CD4-positive, alpha-beta T cell (primary cell): ENCODE measurements at regions not wholly inside any gene's neighbourhood (a gene's known extent, or its start where the extent isn't known, plus 50 kb on each side); places are given as distances from the start of the nearest gene placed in this dataset.

ENCODE experiments used
- ATAC-seq: fragments of 200-7000 bp; cut with Tn5 transposase; one replicate; pipeline ENCODE4 v1.10.0; 2022; ENCODE audit warnings: mild to moderate bottlenecking; ENCODE audit not compliant: poor library complexity
- CTCF ChIA-PET: fragments of 350-600 bp; sonication (Branson Sonifier 250); formaldehyde crosslinking; loops from one replicate; lab custom pipeline; 2021; ENCODE audit warnings: antibody characterized with exemption, inconsistent platforms; lab: Charles Lee
- POLR2A ChIA-PET: fragments of 350-600 bp; sonication (Branson Sonifier 250); formaldehyde crosslinking; loops from one replicate; lab custom pipeline; 2021; ENCODE audit warnings: antibody characterized with exemption, inconsistent platforms; lab: Charles Lee
- DNase-seq, 14 experiments: peaks; one replicate each; pipeline ENCODE4 v3.0.0-alpha.2; 2013 to 2020; ENCODE audit warnings: mixed read lengths in 2 of 14
- H3K27ac ChIP-seq, 2 donors: one replicate each; pipeline versions ENCODE4 v1.5.1 to v1.7.0; 2013; ENCODE audit warnings: low read length in 2 of 2, low read depth in 1 of 2, mild to moderate bottlenecking in 1 of 2
- H3K27me3 ChIP-seq, 2 experiments: 1 replicate in 1 of 2; 2 replicates in 1 of 2; pipeline versions ENCODE4 v1.6.1 to v1.7.0; 2013; ENCODE audit warnings: low read length in 2 of 2, control low read depth in 1 of 2, mild to moderate bottlenecking in 1 of 2, moderate library complexity in 1 of 2; ENCODE audit not compliant: insufficient read depth in 2 of 2, control insufficient read depth in 1 of 2
- H3K36me3 ChIP-seq: one replicate; pipeline ENCODE4 v1.6.1; 2013; ENCODE audit warnings: low read length, control low read depth; ENCODE audit not compliant: insufficient read depth
- H3K4me1 ChIP-seq: one replicate; pipeline ENCODE4 v1.6.1; 2013; ENCODE audit warnings: low read length, control low read depth; ENCODE audit not compliant: insufficient read depth
- H3K4me3 ChIP-seq: one replicate; pipeline ENCODE4 v1.5.1; 2013; ENCODE audit warnings: mild to moderate bottlenecking, low read length, moderate library complexity
- H3K9me3 ChIP-seq, 2 experiments: 1 replicate in 1 of 2; 2 replicates in 1 of 2; pipeline versions ENCODE4 v1.6.1 to v1.7.0; 2013; ENCODE audit warnings: low read length in 2 of 2, mild to moderate bottlenecking in 2 of 2, control low read depth in 1 of 2, moderate library complexity in 1 of 2; ENCODE audit not compliant: control insufficient read depth in 1 of 2, insufficient read depth in 1 of 2
- H3K27ac Mint-ChIP-seq: one replicate; pipeline ENCODE4 v1.8.0; 2020; ENCODE audit warnings: mixed read lengths
- H3K27me3 Mint-ChIP-seq: one replicate; pipeline ENCODE4 v1.8.0; 2021; ENCODE audit warnings: mixed read lengths
- H3K36me3 Mint-ChIP-seq: one replicate; pipeline ENCODE4 v1.8.0; 2021; ENCODE audit warnings: low read depth, mixed read lengths
- H3K4me1 Mint-ChIP-seq: one replicate; pipeline ENCODE4 v1.8.0; 2021; ENCODE audit warnings: low read depth, mixed read lengths
- H3K4me3 Mint-ChIP-seq: one replicate; pipeline ENCODE4 v1.8.0; 2020; ENCODE audit warnings: mild to moderate bottlenecking, mixed read lengths
- H3K9me3 Mint-ChIP-seq: one replicate; pipeline ENCODE4 v1.8.0; 2020; ENCODE audit warnings: mixed read lengths
- intact Hi-C, 2 experiments: fragments of 100-400 bp; cut with DNase I in 1 of 2; cut with micrococcal nuclease in 1 of 2; formaldehyde crosslinking; loops; one replicate each; pipeline versions ENCODE4 v1.15.1 to v1.9.0; 2023 to 2025; cut with DNase I, micrococcal nuclease
- TF ChIP-seq, protein P1 (sequence below): fragments of 200-600 bp; IDR thresholded peaks from one replicate; pipeline ENCODE4 v1.8.0; 2022; ENCODE audit warnings: antibody characterized with exemption, mild to moderate bottlenecking

DNA sequence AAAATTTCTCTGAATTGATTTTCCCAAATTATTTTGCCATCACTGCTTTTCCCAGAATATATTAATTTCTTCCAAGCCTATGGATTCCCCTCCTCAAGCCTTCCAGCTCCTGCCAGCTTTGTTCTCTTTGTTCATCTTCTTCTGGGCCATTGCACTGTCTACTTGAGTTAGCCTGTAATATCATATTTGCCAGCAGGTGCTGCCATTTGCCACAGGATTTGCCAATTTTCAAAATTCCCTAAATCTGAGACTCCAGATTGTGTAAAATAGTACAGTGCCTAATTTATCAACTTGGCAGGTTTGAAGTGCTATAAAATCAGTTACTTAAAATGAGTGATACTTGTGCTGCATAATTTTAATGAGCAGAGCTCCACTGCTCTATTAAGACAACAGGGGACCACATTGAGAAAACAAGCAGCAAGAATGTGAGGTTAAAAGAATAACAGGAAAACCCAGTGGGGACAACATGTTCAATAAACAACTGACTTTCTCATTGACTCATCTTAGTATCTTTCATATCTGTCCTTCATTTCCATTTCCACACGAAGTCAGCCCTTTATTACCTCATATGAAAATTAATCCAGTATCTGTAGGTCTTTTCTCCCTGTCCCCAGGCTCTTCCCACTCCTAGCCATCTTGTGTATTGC, 84.6 kb upstream of the CCDC196 start:
- intact Hi-C loops: loop anchor here in 1 of 2 experiments (2.0 kb wide), 1 partner anchor 41 kb away; no protein-coding TSS in a partner anchor
- Histone ChIP-seq H3K9me3 (no peaks in the 10 kb centered on the region), H3K4me1 (no peaks in the 10 kb centered on the region), H3K4me3 (no peak overlapping the region), H3K27me3 (no peaks in the 10 kb centered on the region), H3K27ac (no peak overlapping the region), H3K36me3 (no peaks in the 10 kb centered on the region)
- Mint-ChIP-seq H3K4me3 (no peak overlapping the region), H3K4me1 (no peaks in the 10 kb centered on the region), H3K27ac (no peak overlapping the region), H3K27me3 (no peaks in the 10 kb centered on the region), H3K9me3 (no peaks in the 10 kb centered on the region), H3K36me3 (no peaks in the 10 kb centered on the region)
- no peak for ATAC-seq
- DNase-seq: no peak
- TF ChIP-seq, protein P1, sequence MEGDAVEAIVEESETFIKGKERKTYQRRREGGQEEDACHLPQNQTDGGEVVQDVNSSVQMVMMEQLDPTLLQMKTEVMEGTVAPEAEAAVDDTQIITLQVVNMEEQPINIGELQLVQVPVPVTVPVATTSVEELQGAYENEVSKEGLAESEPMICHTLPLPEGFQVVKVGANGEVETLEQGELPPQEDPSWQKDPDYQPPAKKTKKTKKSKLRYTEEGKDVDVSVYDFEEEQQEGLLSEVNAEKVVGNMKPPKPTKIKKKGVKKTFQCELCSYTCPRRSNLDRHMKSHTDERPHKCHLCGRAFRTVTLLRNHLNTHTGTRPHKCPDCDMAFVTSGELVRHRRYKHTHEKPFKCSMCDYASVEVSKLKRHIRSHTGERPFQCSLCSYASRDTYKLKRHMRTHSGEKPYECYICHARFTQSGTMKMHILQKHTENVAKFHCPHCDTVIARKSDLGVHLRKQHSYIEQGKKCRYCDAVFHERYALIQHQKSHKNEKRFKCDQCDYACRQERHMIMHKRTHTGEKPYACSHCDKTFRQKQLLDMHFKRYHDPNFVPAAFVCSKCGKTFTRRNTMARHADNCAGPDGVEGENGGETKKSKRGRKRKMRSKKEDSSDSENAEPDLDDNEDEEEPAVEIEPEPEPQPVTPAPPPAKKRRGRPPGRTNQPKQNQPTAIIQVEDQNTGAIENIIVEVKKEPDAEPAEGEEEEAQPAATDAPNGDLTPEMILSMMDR: no peak
- CTCF ChIA-PET: no interaction called here
- POLR2A ChIA-PET: no interaction called here

DNA sequence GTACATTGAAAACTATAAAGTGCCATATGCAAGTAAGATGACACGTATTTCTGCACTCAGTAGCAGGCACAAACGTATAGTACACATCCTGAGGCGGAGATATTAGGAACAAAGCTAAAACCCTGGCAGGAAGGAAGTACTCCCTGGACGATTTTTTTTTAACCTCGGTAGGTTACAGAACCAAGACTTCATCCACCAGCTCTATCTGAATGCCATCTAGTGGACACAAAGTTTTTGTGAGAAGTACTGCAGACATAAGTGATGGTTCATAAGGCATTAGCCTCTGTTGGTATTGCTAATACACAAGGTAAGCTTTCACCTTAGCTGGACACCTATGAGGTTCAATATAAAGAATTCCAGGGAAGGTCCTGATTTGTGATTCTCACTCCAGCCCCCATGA, 83.0 kb upstream of the CCDC196 start:
- ATAC-seq: peak; percentile 29
- CTCF ChIA-PET: interaction anchor here (0.7 to 2.0 kb wide), 3 partner anchors 10 to 1239 kb away, joined by 3 to 11 read pairs (median 3); no protein-coding TSS in a partner anchor
- Histone ChIP-seq H3K27me3 (no peaks in the 10 kb centered on the region), H3K27ac (no peak overlapping the region), H3K4me3 (no peak overlapping the region), H3K4me1 (no peaks in the 10 kb centered on the region), H3K36me3 (no peaks in the 10 kb centered on the region), H3K9me3 (no peaks in the 10 kb centered on the region)
- Mint-ChIP-seq H3K36me3 (no peaks in the 10 kb centered on the region), H3K4me1 (no peaks in the 10 kb centered on the region), H3K9me3 (no peaks in the 10 kb centered on the region), H3K27me3 (no peaks in the 10 kb centered on the region), H3K27ac (no peak overlapping the region), H3K4me3 (no peak overlapping the region)
- POLR2A ChIA-PET: interaction anchor here (0.9 kb wide), 1 partner anchor 44 kb away, joined by 3 read pairs; no protein-coding TSS in a partner anchor
- TF ChIP-seq, protein P1: peak; percentile 28
- intact Hi-C loops: loop anchor here in 1 of 2 experiments (2.0 kb wide), 1 partner anchor 42 kb away; no protein-coding TSS in a partner anchor
- DNase-seq: peak in 3 of 14 experiments; percentile 37 to 41 (median 39)

DNA sequence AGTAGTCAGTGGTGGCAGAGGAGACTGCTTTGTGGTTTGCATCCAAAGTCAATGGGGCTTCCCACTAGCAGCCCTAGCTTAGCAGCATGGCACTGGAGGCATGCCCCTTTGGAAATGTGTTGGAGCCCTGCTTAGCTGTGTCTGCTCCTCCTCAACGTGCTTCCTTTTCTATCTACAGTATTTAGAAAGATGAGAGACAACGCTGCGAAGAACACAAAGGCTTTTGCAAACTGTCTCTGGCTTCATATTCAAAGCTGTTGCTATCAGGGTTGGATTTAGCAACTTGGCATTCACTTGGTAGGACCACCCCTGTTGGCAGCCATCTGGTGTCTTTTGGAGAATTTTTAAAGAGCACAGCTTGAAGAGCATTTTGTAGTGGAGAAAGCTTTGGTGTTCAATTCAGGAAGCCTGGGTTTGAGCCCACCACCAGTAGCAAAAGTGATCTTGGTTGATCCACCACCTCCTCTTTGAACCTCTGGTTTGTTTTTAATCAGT, 82.1 kb upstream of the CCDC196 start:
- H3K27ac ChIP-seq: no peak overlapping the region
- H3K4me3 ChIP-seq: no peak overlapping the region
- TF ChIP-seq, protein P1: no peak
- H3K4me3 Mint-ChIP-seq: no peak overlapping the region
- intact Hi-C loops: no loop called here
- H3K4me1 ChIP-seq: no peaks in the 10 kb centered on the region
- H3K36me3 ChIP-seq: no peaks in the 10 kb centered on the region
- no peaks in the 10 kb centered on the region for H3K9me3 ChIP-seq
- no peak for DNase-seq
- H3K27me3 ChIP-seq: no peaks in the 10 kb centered on the region
- no peaks in the 10 kb centered on the region for H3K27me3 Mint-ChIP-seq
- H3K9me3 Mint-ChIP-seq: no peaks in the 10 kb centered on the region
- CTCF ChIA-PET: interaction anchor here (1.4 to 2.0 kb wide), 2 partner anchors 45 to 1240 kb away, joined by 3 to 11 read pairs; no protein-coding TSS in a partner anchor
- no peak overlapping the region for H3K27ac Mint-ChIP-seq
- POLR2A ChIA-PET: no interaction called here
- no peaks in the 10 kb centered on the region for H3K36me3 Mint-ChIP-seq
- H3K4me1 Mint-ChIP-seq: no peaks in the 10 kb centered on the region
- ATAC-seq: no peak
